Right lobe of liver (tissue), 6 donors: ENCODE measurements at regions not wholly inside any gene's neighbourhood (a gene's known extent, or its start where the extent isn't known, plus 50 kb on each side); places are given as distances from the start of the nearest gene placed in this dataset.

Source experiments
- ATAC-seq, 4 donors: fragments of 200-7000 bp; cut with Tn5 transposase; one replicate each; pipeline ENCODE4 v1.9.1; 2020; ENCODE audit warnings: mild to moderate bottlenecking in 4 of 4, moderate library complexity in 4 of 4
- DNase-seq, 3 donors: peaks; one replicate each; pipeline ENCODE4 v3.0.0-alpha.2; 2020
- H3K27ac ChIP-seq, 3 donors: fragments of 200-600 bp; one replicate each; pipeline ENCODE4 v1.8.0; 2022
- H3K27me3 ChIP-seq, 2 donors: fragments of 200-600 bp; one replicate each; pipeline ENCODE4 v1.8.0; 2022
- H3K36me3 ChIP-seq, 4 donors: fragments of 200-600 bp; sonication (generic) in 1 of 4; one replicate each; pipeline versions ENCODE4 v1.5.1 to v1.8.0; 2017 to 2022; ENCODE audit warnings: control low read depth in 1 of 4
- H3K4me1 ChIP-seq, 4 donors: fragments of 200-600 bp; sonication (generic) in 1 of 4; one replicate each; pipeline versions ENCODE4 v1.5.1 to v1.8.0; 2017 to 2022; ENCODE audit warnings: control low read depth in 1 of 4
- H3K4me3 ChIP-seq, 3 donors: fragments of 200-600 bp; one replicate each; pipeline ENCODE4 v1.8.0; 2022
- H3K9me3 ChIP-seq, 4 donors: fragments of 200-600 bp; sonication (generic) in 1 of 4; one replicate each; pipeline versions ENCODE4 v1.5.1 to v1.8.0; 2017 to 2022; ENCODE audit warnings: control low read depth in 1 of 4
- CTCF ChIP-seq, 4 donors: fragments of 200-600 bp in 3 of 4; fragments of 450-650 bp in 1 of 4; IDR thresholded peaks; one replicate each; pipeline versions ENCODE4 v1.5.1 to v1.8.0; 2016 to 2022; ENCODE audit warnings: antibody characterized with exemption in 4 of 4, mild to moderate bottlenecking in 2 of 4
- POLR2A ChIP-seq: fragments of 450-650 bp; IDR thresholded peaks from one replicate; pipeline ENCODE4 v1.6.1; 2017; ENCODE audit warnings: antibody characterized with exemption, mild to moderate bottlenecking
- WGBS: methylation state at CpG from one replicate; pipeline ENCODE4 v1.1.6; 2018; ENCODE audit warnings: low coverage, low lambda C conversion rate; ENCODE audit not compliant: insufficient coverage; ENCODE audit errors: missing lambda C conversion rate; 5-methylcytosine and 5-hydroxymethylcytosine counted together
- intact Hi-C, 2 donors: fragments of 100-400 bp; cut with DNase I; formaldehyde crosslinking; loops; one replicate each; pipeline versions ENCODE4 v1.11.2 to v1.14.1; 2022
- donor health status: DM: no; HTN: yes; CAD: no.
- donor health status: DM: no; HTN: no; CAD: no.
- donor health status: DM: no; HTN: no; CAD: no.
- donor health status: DM: no; HTN: yes; CAD: no.
- donor health status: DM: no; HTN: yes; CAD: no.

GRCh38 chr13:58933475-58933874, 1230.3 kb downstream of the DIAPH3 start:
- intact Hi-C loops: no loop called here
- no peak for DNase-seq

GRCh38 chr13:58935689-58936088, 1228.0 kb downstream of the DIAPH3 start:
- ATAC-seq (no peak), DNase-seq (no peak)
- no peaks in the 10 kb centered on the region for H3K9me3 ChIP-seq
- H3K27ac ChIP-seq: no peak overlapping the region
- intact Hi-C loops: no loop called here
- H3K36me3 ChIP-seq: no peaks in the 10 kb centered on the region
- TF ChIP-seq POLR2A: no peak
- no peaks in the 10 kb centered on the region for H3K4me1 ChIP-seq
- no peaks in the 10 kb centered on the region for H3K27me3 ChIP-seq
- WGBS: 63% methylated on average over 2 of the region's 5 CpGs
- no peak overlapping the region for H3K4me3 ChIP-seq

More at GRCh38 chr13:58933475-58933874, 1230.3 kb downstream of the DIAPH3 start:
- TF ChIP-seq CTCF (IDR thresholded peaks at IDR 0.05) (no peak), POLR2A (no peak)
- H3K27me3 ChIP-seq: no peaks in the 10 kb centered on the region
- no peaks in the 10 kb centered on the region for H3K36me3 ChIP-seq
- ATAC-seq: no peak
- H3K27ac ChIP-seq: no peak overlapping the region
- H3K4me3 ChIP-seq: no peak overlapping the region
- no peaks in the 10 kb centered on the region for H3K4me1 ChIP-seq
- H3K9me3 ChIP-seq: no peaks in the 10 kb centered on the region

GRCh38 chr13:58946274-58946673, 1217.5 kb downstream of the DIAPH3 start:
- Histone ChIP-seq H3K4me3 (no peak overlapping the region), H3K36me3 (no peaks in the 10 kb centered on the region), H3K27ac (no peak overlapping the region), H3K4me1 (no peaks in the 10 kb centered on the region), H3K27me3 (no peaks in the 10 kb centered on the region), H3K9me3 (no peaks in the 10 kb centered on the region)
- DNase-seq (no peak), ATAC-seq (no peak)
- intact Hi-C loops: no loop called here
- WGBS: 45% methylated on average over 1 of the region's 1 CpG
- TF ChIP-seq CTCF (IDR thresholded peaks at IDR 0.05) (no peak), POLR2A (no peak)

GRCh38 chr13:58949646-58950045, 1214.1 kb downstream of the DIAPH3 start:
- TF ChIP-seq POLR2A (no peak), CTCF (IDR thresholded peaks at IDR 0.05) (no peak)
- 87% methylated on average over 6 of the region's 9 CpGs for WGBS
- no peaks in the 10 kb centered on the region for H3K9me3 ChIP-seq
- H3K27me3 ChIP-seq: no peaks in the 10 kb centered on the region
- H3K4me1 ChIP-seq: no peaks in the 10 kb centered on the region
- DNase-seq (no peak), ATAC-seq (no peak)
- intact Hi-C loops: no loop called here
- no peaks in the 10 kb centered on the region for H3K36me3 ChIP-seq
- H3K27ac ChIP-seq: no peak overlapping the region
- no peak overlapping the region for H3K4me3 ChIP-seq

- DNase-seq (no peak), ATAC-seq (no peak)
- H3K9me3 ChIP-seq: no peaks in the 10 kb centered on the region
- TF ChIP-seq POLR2A (no peak), CTCF (IDR thresholded peaks at IDR 0.05) (no peak)
- no peaks in the 10 kb centered on the region for H3K27me3 ChIP-seq
- H3K27ac ChIP-seq: no peak overlapping the region
- no peaks in the 10 kb centered on the region for H3K4me1 ChIP-seq
- intact Hi-C loops: no loop called here
- no peak overlapping the region for H3K4me3 ChIP-seq
- H3K36me3 ChIP-seq: no peaks in the 10 kb centered on the region
Observed at GRCh38 chr13:58950911-58951310, 1212.8 kb downstream of the DIAPH3 start.
